K562 (cell line): ENCODE measurements at regions not wholly inside any gene's neighbourhood (a gene's known extent, or its start where the extent isn't known, plus 50 kb on each side); places are given as distances from the start of the nearest gene placed in this dataset.

Experiments used
- CEBPB ChIP-seq: fragments of 450-650 bp; IDR thresholded peaks from 2 replicates; pipeline ENCODE4 v1.6.1; 2016; ENCODE audit warnings: missing genetic modification characterization, missing compliant biosample characterization
- CTCF ChIP-seq, 3 experiments: IDR thresholded peaks in 2 of 3; conservative IDR thresholded peaks in 1 of 3; 2 replicates each; pipeline ENCODE4 v1.5.1; 2011 to 2012; ENCODE audit warnings: low read length in 3 of 3, mild to moderate bottlenecking in 3 of 3, control low read depth in 2 of 3, improper control_type of control experiment in 1 of 3, inconsistent platforms in 1 of 3, low read depth in 1 of 3, mixed read lengths in 1 of 3, moderate library complexity in 1 of 3; ENCODE audit not compliant: insufficient read depth in 2 of 3
- PHF21A ChIP-seq: fragments of 450-650 bp; IDR thresholded peaks from 2 replicates; pipeline ENCODE4 v1.6.1; 2017; ENCODE audit warnings: low read depth, borderline replicate concordance
- PKNOX1 ChIP-seq: fragments of 450-650 bp; IDR thresholded peaks from 2 replicates; pipeline ENCODE4 v1.6.1; 2016
- RFX5 ChIP-seq: IDR thresholded peaks from 2 replicates; pipeline ENCODE4 v1.6.1; 2011; ENCODE audit warnings: low read depth, mild to moderate bottlenecking, improper control_type of control experiment, low read length
- SMARCB1 ChIP-seq: IDR thresholded peaks from 2 replicates; pipeline ENCODE4 v1.6.1; 2011; ENCODE audit warnings: improper control_type of control experiment, low read depth; ENCODE audit not compliant: insufficient read length
- ZNF589 ChIP-seq: fragments of 200-800 bp; sonication (Bioruptor generic); IDR thresholded peaks from 2 replicates; pipeline ENCODE4 v1.6.1; 2016; ENCODE audit warnings: low read depth, missing genetic modification characterization, missing compliant biosample characterization

- TF ChIP-seq CEBPB (tag) (no peak), CTCF (IDR thresholded peaks at IDR 0.05 in 2 of 3, conservative IDR thresholded peaks at IDR 0.05 in 1 of 3; ENCODE audit: insufficient read depth in 2 of 3, low read depth in 1 of 3, low read length in 3 of 3) (no peak), SMARCB1 (no peak), PHF21A (no peak), RFX5 (no peak), PKNOX1 (no peak), ZNF589 (CRISPR knock-in tag) (no peak)
Observed at GRCh38 chr1:175893192-175893591, 149.8 kb upstream of the TNR start.
